GM12865 (cell line): ENCODE measurements at regions not wholly inside any gene's neighbourhood (a gene's known extent, or its start where the extent isn't known, plus 50 kb on each side); places are given as distances from the start of the nearest gene placed in this dataset.

Source experiments
- DNase-seq: peaks from one replicate; pipeline ENCODE4 v3.0.0; 2010; ENCODE audit warnings: low read depth
- H3K4me3 ChIP-seq: 2 replicates; pipeline ENCODE4 v1.5.1; 2011; ENCODE audit warnings: mild to moderate bottlenecking, low read depth, low read length, control low read depth
- CTCF ChIP-seq: IDR thresholded peaks from 2 replicates; pipeline ENCODE4 v1.5.1; 2011; ENCODE audit warnings: low read length, control low read depth, low read depth, inconsistent platforms; ENCODE audit not compliant: insufficient read depth; ENCODE audit errors: missing control alignments

GRCh38 chr4:182066037-182066436 lies 177.2 kb upstream of the TENM3 start:
- DNase-seq, result no peak
- no peak overlapping the region for H3K4me3 ChIP-seq
- no peak for TF ChIP-seq CTCF

GRCh38 chr4:182067828-182068227 lies 175.4 kb upstream of the TENM3 start:
- no peak overlapping the region for H3K4me3 ChIP-seq
- TF ChIP-seq CTCF, result no peak
- DNase-seq, result no peak

- DNase-seq, result no peak
- no peak for TF ChIP-seq CTCF
- no peak overlapping the region for H3K4me3 ChIP-seq
Observed at GRCh38 chr4:182068920-182069319, 174.3 kb upstream of the TENM3 start.

GRCh38 chr4:182073278-182073677 lies 169.9 kb upstream of the TENM3 start:
- DNase-seq, result no peak
- H3K4me3 ChIP-seq, result no peak overlapping the region
- TF ChIP-seq CTCF, result no peak

GRCh38 chr4:182074139-182074538 lies 169.1 kb upstream of the TENM3 start:
- TF ChIP-seq CTCF, result no peak
- no peak overlapping the region for H3K4me3 ChIP-seq
- DNase-seq, result no peak

GRCh38 chr4:182074810-182075209 lies 168.4 kb upstream of the TENM3 start:
- TF ChIP-seq CTCF, result no peak
- H3K4me3 ChIP-seq, result no peak overlapping the region
- no peak for DNase-seq

GRCh38 chr4:182082910-182083309 lies 160.3 kb upstream of the TENM3 start:
- no peak for DNase-seq
- no peak for TF ChIP-seq CTCF
- H3K4me3 ChIP-seq, result no peak overlapping the region
